ENCODE measurements at regions not wholly inside any gene's neighbourhood (a gene's known extent, or its start where the extent isn't known, plus 50 kb on each side); places are given as distances from the start of the nearest gene placed in this dataset.

GRCh38 chr7:52283335-52283734 is 752.1 kb upstream of the POM121L12 start:
- no peak overlapping the region for H3K4me3 ChIP-seq (ENCODE audit: low read depth, low read length)
- no peak for DNase-seq (ENCODE audit: low read depth)
- TF ChIP-seq, protein P1, sequence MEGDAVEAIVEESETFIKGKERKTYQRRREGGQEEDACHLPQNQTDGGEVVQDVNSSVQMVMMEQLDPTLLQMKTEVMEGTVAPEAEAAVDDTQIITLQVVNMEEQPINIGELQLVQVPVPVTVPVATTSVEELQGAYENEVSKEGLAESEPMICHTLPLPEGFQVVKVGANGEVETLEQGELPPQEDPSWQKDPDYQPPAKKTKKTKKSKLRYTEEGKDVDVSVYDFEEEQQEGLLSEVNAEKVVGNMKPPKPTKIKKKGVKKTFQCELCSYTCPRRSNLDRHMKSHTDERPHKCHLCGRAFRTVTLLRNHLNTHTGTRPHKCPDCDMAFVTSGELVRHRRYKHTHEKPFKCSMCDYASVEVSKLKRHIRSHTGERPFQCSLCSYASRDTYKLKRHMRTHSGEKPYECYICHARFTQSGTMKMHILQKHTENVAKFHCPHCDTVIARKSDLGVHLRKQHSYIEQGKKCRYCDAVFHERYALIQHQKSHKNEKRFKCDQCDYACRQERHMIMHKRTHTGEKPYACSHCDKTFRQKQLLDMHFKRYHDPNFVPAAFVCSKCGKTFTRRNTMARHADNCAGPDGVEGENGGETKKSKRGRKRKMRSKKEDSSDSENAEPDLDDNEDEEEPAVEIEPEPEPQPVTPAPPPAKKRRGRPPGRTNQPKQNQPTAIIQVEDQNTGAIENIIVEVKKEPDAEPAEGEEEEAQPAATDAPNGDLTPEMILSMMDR (IDR thresholded peaks at IDR 0.05; ENCODE audit: insufficient read depth, low read length): no peak

- DNase-seq (ENCODE audit: low read depth): no peak
- no peak overlapping the region for H3K4me3 ChIP-seq (ENCODE audit: low read depth, low read length)
- TF ChIP-seq, protein P1 (IDR thresholded peaks at IDR 0.05; ENCODE audit: insufficient read depth, low read length): no peak
Observed at GRCh38 chr7:52273685-52274610, 761.5 kb upstream of the POM121L12 start.

DNA sequence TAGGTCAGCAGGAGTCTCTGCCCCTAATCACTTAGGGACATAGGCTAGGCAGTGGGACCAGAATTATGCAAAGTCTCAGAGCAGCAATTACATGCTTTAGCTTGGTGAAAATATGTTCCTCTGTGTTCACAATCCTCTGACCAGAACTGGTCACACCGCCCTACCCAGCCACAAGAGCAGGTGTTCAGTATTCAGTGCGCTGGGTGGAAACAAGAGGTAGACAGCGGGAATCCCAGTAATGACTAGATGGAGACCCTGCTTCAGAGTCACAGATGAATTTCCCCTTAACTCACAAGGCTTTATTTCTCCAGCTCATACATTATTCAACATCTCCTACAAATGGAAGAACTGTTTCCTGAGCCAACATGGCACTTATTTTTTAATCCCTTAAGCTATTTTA is 763.7 kb upstream of the POM121L12 start:
- TF ChIP-seq, protein P1 (IDR thresholded peaks at IDR 0.05; ENCODE audit: insufficient read depth, low read length): no peak
- H3K4me3 ChIP-seq (ENCODE audit: low read depth, low read length): no peak overlapping the region

DNA sequence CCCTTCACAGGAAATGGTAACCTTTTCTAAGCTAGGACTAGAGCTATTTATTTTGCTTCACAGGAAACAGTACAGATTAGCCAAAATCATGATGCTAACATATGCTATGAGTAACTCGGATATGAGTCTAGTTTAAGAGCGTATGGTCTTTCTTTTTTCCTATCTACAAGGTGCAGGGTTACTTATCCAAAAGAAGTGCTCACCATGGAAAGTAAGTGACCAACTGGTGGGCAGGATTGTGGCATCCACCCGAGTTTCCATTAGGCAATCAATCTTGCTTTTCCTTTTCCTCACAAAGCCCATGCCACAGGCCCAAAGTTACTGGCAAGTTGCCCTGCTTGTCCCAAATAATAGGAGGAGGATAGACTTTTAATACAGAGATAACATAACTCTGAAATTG is 765.1 kb upstream of the POM121L12 start:
- DNase-seq (ENCODE audit: low read depth): no peak
- TF ChIP-seq, protein P1 (IDR thresholded peaks at IDR 0.05; ENCODE audit: insufficient read depth, low read length): no peak
- H3K4me3 ChIP-seq (ENCODE audit: low read depth, low read length): no peak overlapping the region

More for the DNA sequence above, 763.7 kb upstream of the POM121L12 start:
- no peak for DNase-seq (ENCODE audit: low read depth)

GRCh38 chr7:52269669-52270068 is 765.8 kb upstream of the POM121L12 start:
- H3K4me3 ChIP-seq (ENCODE audit: low read depth, low read length): no peak overlapping the region
- TF ChIP-seq, protein P1 (IDR thresholded peaks at IDR 0.05; ENCODE audit: insufficient read depth, low read length): no peak
- DNase-seq (ENCODE audit: low read depth): no peak

DNA sequence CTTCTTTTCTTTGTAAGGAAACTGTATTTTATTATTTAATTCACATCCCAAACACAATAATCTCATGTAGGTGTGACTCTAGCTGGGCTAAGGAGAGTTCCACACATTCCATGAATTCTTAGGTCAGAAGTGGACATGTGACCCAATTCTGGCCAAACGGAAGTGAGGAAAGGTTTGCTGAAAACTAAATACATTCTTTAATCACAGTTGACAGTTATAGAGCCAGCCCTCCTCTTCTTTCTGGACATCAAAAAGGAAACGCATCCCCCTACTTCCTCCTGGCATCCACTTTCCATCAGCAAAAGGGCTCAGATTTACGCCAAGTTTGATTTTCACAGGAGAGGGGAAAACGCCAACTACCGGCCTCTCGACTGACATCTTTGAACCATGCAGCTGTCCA is 774.4 kb upstream of the POM121L12 start:
- DNase-seq (ENCODE audit: low read depth): no peak
- TF ChIP-seq, protein P1 (IDR thresholded peaks at IDR 0.05; ENCODE audit: insufficient read depth, low read length): no peak
- H3K4me3 ChIP-seq (ENCODE audit: low read depth, low read length): no peak overlapping the region

Data from fibroblast of the aortic adventitia (primary cell).